WTC11 (cell line): ENCODE measurements at regions not wholly inside any gene's neighbourhood (a gene's known extent, or its start where the extent isn't known, plus 50 kb on each side); places are given as distances from the start of the nearest gene placed in this dataset.

Experiments
- ELF4 ChIP-seq: sonication (generic); formaldehyde crosslinking; IDR thresholded peaks from 2 replicates; pipeline ENCODE4 v1.8.1; 2022; ENCODE audit warnings: low read depth, mild to moderate bottlenecking, moderate library complexity, missing genetic modification reagents
- ESRRA ChIP-seq: sonication (generic); formaldehyde crosslinking; IDR thresholded peaks from 2 replicates; pipeline ENCODE4 v1.8.1; 2022; ENCODE audit warnings: mild to moderate bottlenecking, missing genetic modification reagents, borderline replicate concordance
- ETV6 ChIP-seq: sonication (generic); formaldehyde crosslinking; IDR thresholded peaks from 2 replicates; pipeline ENCODE4 v1.8.1; 2022; ENCODE audit warnings: mild to moderate bottlenecking, missing genetic modification reagents
- FOXJ3 ChIP-seq: sonication (generic); formaldehyde crosslinking; IDR thresholded peaks from 2 replicates; pipeline ENCODE4 v1.9.0; 2021; ENCODE audit warnings: missing genetic modification reagents, mild to moderate bottlenecking, borderline replicate concordance
- TEAD1 ChIP-seq: sonication (generic); formaldehyde crosslinking; IDR thresholded peaks from 2 replicates; pipeline ENCODE4 v1.8.0; 2022; ENCODE audit warnings: mild to moderate bottlenecking, missing genetic modification reagents
- TF ChIP-seq, protein P1 (sequence below): fragments of 200-600 bp; IDR thresholded peaks from 2 replicates; pipeline ENCODE4 v1.8.0; 2022; ENCODE audit warnings: antibody characterized with exemption

DNA sequence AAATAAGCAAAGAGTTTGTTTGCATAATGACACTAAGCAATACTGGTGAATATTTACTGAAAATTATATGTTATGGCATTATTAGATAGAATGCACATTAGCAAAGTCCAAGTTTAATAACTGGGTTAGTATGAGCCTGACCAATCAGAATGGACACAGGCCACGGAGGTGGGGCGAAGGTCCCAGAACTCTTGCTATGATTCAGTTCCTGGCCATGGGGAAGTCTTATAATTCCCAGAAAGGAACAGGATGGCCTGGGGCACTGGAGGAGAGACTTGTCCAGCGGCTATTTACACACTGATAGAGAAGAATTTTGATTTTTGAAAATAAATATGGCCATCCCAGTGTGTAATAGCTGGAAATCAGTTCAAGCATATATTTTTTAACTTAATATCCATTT is 372.0 kb downstream of the EFNB2 start:
- no peak for TF ChIP-seq ELF4 (CRISPR knock-in tag)
- TF ChIP-seq ETV6 (CRISPR knock-in tag) = no peak
- TF ChIP-seq, protein P1, sequence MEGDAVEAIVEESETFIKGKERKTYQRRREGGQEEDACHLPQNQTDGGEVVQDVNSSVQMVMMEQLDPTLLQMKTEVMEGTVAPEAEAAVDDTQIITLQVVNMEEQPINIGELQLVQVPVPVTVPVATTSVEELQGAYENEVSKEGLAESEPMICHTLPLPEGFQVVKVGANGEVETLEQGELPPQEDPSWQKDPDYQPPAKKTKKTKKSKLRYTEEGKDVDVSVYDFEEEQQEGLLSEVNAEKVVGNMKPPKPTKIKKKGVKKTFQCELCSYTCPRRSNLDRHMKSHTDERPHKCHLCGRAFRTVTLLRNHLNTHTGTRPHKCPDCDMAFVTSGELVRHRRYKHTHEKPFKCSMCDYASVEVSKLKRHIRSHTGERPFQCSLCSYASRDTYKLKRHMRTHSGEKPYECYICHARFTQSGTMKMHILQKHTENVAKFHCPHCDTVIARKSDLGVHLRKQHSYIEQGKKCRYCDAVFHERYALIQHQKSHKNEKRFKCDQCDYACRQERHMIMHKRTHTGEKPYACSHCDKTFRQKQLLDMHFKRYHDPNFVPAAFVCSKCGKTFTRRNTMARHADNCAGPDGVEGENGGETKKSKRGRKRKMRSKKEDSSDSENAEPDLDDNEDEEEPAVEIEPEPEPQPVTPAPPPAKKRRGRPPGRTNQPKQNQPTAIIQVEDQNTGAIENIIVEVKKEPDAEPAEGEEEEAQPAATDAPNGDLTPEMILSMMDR = no peak
- no peak for TF ChIP-seq FOXJ3 (CRISPR knock-in tag)
- TF ChIP-seq ESRRA (CRISPR knock-in tag) = no peak
- TF ChIP-seq TEAD1 (CRISPR knock-in tag) = no peak
